ENCODE measurements at regions not wholly inside any gene's neighbourhood (a gene's known extent, or its start where the extent isn't known, plus 50 kb on each side); places are given as distances from the start of the nearest gene placed in this dataset.
A peak's percentile ranks its signal among the peaks of the same experiment; 100 is the strongest.

DNA sequence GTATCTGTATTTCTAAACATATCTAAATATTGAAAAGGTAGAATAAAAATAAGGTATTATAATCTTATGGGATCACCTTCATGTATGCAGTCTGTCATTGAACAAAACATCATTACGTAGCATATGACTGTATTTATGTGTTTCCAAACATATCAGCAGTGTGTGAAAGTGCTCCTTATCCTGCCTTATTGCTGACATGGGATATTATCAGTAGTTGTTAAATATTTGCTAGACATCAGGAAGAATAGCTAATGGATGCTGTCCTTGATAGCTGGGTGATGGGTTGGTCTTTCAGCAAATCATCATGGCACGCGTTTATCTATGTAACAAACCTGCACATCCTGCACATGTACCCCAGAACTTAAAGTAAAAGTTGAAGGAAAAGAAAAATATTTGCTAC is 59.1 kb upstream of the FAM20A start:
- no peak for DNase-seq (ENCODE audit: low spot score)

DNA sequence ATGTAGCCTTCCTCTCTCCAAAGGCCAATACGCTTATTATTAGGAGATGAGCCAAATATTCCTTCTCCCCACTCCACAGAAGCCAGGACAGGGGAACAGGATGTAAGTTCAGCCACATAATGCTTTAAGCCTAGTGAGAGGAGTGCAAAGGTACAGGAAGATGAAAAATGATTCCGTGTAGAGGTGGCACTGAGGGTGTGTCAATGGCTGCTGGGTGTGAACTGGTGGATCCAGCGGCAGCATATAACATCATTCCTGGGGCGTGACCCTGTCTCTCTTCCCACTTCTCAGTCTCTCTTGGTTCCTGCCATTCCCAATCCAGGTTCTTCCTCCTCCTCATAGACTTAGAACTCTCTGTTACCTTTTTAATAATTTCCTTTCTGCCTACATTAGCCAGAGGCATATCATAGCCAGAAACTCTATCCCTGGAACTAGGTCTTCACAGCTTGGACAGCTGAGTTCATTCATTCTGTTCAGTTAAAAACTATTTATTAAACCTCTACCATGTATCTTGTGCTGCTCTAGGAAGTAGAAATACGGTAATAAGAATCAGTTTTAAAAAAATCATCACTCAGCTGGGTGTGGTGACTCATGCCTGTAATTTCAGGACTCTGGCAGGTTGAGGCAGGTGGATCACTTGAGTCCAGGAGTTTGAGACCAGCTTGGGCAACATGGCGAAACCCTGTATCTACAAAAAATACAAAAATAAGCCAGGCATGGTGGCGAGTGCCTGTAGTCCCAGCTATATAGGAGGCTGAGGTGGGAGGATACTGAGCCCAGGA is 58.0 kb upstream of the FAM20A start:
- DNase-seq (ENCODE audit: low spot score) = no peak

DNA sequence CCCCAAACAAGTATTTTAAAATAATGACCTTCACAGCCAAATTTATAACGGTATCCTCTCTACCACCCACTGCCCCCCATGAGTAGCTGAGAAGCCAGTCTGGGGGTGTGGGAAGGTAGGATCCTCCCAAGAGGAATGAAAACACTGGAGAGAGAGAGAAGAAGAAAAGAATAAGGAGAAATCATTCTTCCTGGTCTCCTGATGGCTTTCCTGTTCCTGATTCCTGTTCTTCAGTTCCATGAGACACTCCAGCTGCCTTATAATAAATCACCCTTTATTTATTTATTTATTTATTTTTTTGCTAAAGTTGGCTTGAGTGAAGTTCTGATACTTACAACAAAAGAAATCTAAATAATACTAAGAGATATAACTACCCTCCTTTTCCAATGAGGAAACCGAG is 56.4 kb upstream of the FAM20A start:
- no peak for DNase-seq (ENCODE audit: low spot score)

DNA sequence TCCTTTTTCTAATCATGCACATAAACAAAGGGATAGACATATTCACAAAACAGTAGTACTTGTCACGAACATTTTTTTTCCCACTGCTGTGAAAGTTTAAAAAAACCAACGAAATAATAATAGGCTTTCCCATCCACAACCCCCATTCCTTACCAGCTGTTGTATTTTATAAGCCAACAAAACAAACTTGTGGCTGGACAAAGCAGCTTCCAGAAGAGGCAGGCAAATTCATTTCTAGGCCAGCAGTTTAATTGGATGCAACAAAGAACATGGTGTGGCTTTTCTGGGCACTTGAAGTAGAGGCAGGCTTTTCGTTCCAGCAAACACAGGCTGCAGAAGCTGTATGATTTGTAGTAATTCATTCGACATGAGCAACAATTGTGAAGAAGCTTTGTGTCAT is 56.0 kb upstream of the FAM20A start:
- peak; percentile 10 for DNase-seq (ENCODE audit: low spot score)

DNA sequence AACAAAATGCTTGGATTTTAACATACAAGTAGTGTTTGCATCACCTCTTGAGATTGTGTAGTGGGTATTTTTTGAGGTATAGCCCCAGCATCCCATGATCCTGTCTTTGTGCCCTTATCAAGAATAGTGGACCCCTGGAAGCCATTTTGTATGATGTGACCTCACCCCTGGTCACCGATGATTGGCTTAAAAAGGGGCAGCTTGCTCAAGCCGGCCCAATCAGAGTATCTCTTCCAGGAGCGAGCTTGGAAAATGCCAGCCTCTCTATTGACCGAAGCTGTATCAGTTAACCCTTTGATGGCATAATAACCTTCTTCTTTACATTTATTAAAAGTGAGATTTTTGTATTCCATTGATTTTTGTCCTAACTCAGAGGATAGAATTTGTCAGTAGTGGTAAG is 55.5 kb upstream of the FAM20A start:
- DNase-seq (ENCODE audit: low spot score) = no peak
